ENCODE measurements at regions not wholly inside any gene's neighbourhood (a gene's known extent, or its start where the extent isn't known, plus 50 kb on each side); places are given as distances from the start of the nearest gene placed in this dataset.

- Histone ChIP-seq H3K36me3 (no peaks in the 10 kb centered on the region), H3K27me3 (no peaks in the 10 kb centered on the region), H3K4me1 (no peaks in the 10 kb centered on the region), H3K27ac (no peak overlapping the region), H3K9me3 (no peaks in the 10 kb centered on the region), H3K4me3 (no peak overlapping the region)
- 72 to 93% methylated on average over 3 of the region's 3 CpGs for WGBS, 2 donors (ENCODE audit: low coverage in 1 of 2)
- intact Hi-C loops (cut with DNase I; ENCODE audit: low total_unique reads), result no loop called here
- DNase-seq, result no peak
- no peak for TF ChIP-seq POLR2AphosphoS5 (IDR thresholded peaks at IDR 0.05)
- TF ChIP-seq EP300 (IDR thresholded peaks at IDR 0.05; ENCODE audit: low read depth), result no peak
- no peak for TF ChIP-seq CTCF (IDR thresholded peaks at IDR 0.05)
- TF ChIP-seq POLR2A (IDR thresholded peaks at IDR 0.05), result no peak
- in situ Hi-C loops (cut with MboI; ENCODE audit: low pct_ligation_motif_present in 1 of 4, low pct_unique_long_range_greater_than_20kb in 1 of 4, low sequenced_read_pairs in 3 of 4), result no loop called here
These were observed 1125.7 kb upstream of the GOT2 start for GRCh38 chr16:59859676-59860402.

DNA sequence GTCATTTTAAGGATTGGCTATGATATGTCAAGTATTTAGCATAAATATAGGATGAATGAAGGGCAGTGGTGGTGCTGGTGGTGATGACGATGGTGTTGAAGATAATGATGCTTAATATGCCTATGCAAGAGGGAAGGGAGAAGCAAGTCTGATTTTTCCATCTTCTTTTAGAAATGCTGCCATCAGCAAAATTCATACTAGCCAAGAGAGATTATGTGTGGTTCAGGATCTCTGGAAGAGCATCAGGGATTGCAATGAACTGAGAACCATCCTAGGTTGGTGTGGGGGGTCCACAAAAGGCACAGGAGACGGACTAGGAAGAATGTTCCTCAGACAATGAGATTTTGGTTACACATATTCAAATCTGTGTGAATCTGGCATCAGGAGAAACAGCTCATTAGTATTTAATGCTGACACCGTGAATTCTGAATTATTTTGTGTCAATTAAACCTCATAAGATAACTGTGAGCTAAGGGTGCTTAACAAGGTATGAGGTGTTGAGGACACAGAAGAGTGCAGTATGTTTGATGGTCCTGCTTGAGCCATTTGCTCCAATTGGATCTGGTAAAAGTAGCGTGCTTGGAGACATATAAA lies 1120.8 kb upstream of the GOT2 start:
- no peaks in the 10 kb centered on the region for H3K4me1 ChIP-seq
- no peak overlapping the region for H3K4me3 ChIP-seq
- H3K27me3 ChIP-seq, result no peaks in the 10 kb centered on the region
- H3K27ac ChIP-seq, result no peak overlapping the region
- DNase-seq, result no peak
- H3K36me3 ChIP-seq, result no peaks in the 10 kb centered on the region
- TF ChIP-seq CTCF (IDR thresholded peaks at IDR 0.05) (no peak), EP300 (IDR thresholded peaks at IDR 0.05; ENCODE audit: low read depth) (no peak), POLR2A (IDR thresholded peaks at IDR 0.05) (no peak), POLR2AphosphoS5 (IDR thresholded peaks at IDR 0.05) (no peak)
- intact Hi-C loops (cut with DNase I; ENCODE audit: low total_unique reads), result no loop called here
- H3K9me3 ChIP-seq, result no peaks in the 10 kb centered on the region
- in situ Hi-C loops (cut with MboI; ENCODE audit: low pct_ligation_motif_present in 1 of 4, low pct_unique_long_range_greater_than_20kb in 1 of 4, low sequenced_read_pairs in 3 of 4), result no loop called here
- 61 to 62% methylated on average over 4 of the region's 4 CpGs for WGBS, 2 donors (ENCODE audit: low coverage in 1 of 2)

DNA sequence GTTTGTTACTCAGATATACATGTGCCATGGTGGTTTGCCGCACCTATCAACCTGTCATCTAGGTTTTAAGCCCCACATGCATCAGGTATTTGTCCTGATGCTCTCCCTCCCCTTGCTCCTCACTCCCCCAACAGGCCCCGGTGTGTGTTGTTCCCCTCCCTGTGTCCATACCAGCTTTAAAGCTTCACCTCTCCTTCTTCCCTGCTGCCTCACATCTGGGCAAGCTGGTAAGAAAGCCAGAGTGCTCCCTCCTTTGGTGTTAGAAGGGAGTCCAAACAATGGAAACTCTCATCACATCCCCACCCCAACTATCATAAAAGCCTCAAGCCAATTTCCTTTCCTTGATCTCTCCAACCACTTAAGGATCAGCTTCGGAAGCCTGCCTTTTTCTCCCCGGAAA lies 1115.6 kb upstream of the GOT2 start:
- Histone ChIP-seq H3K4me1 (no peaks in the 10 kb centered on the region), H3K4me3 (no peak overlapping the region), H3K9me3 (no peaks in the 10 kb centered on the region), H3K27ac (no peak overlapping the region), H3K27me3 (no peaks in the 10 kb centered on the region), H3K36me3 (no peaks in the 10 kb centered on the region)
- intact Hi-C loops (cut with DNase I; ENCODE audit: low total_unique reads), result no loop called here
- no peak for DNase-seq
- in situ Hi-C loops (cut with MboI; ENCODE audit: low pct_ligation_motif_present in 1 of 4, low pct_unique_long_range_greater_than_20kb in 1 of 4, low sequenced_read_pairs in 3 of 4), result no loop called here
- TF ChIP-seq EP300 (IDR thresholded peaks at IDR 0.05; ENCODE audit: low read depth), result no peak
- no peak for TF ChIP-seq CTCF (IDR thresholded peaks at IDR 0.05)
- no peak for TF ChIP-seq POLR2AphosphoS5 (IDR thresholded peaks at IDR 0.05)
- no peak for TF ChIP-seq POLR2A (IDR thresholded peaks at IDR 0.05)
- 46 to 57% methylated on average over 4 of the region's 4 CpGs for WGBS, 2 donors (ENCODE audit: low coverage in 1 of 2)

DNA sequence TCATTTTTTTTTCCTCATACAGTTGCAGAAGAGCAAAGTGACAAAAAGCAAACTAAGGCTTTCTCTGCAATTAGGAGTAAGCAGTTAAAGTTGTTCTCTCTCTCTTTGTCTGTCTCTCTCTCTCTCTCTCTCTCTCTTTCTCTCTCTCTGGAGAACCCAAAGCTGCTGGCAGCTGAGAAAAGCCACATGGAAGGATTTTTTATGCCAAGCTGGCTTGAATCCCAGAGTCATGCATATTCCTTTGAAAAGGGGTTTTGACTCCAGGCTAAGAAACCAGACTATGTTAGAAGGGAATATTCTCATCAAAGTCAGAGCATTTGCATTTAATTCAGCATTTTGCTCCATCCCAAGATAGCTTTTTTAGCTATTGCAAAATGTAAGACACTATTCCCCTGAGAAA lies 1114.2 kb upstream of the GOT2 start:
- in situ Hi-C loops (cut with MboI; ENCODE audit: low pct_ligation_motif_present in 1 of 4, low pct_unique_long_range_greater_than_20kb in 1 of 4, low sequenced_read_pairs in 3 of 4), result no loop called here
- intact Hi-C loops (cut with DNase I; ENCODE audit: low total_unique reads), result no loop called here

More for the DNA sequence above, 1114.2 kb upstream of the GOT2 start:
- H3K4me1 ChIP-seq, result no peaks in the 10 kb centered on the region
- DNase-seq, result no peak
- H3K36me3 ChIP-seq, result no peaks in the 10 kb centered on the region
- H3K9me3 ChIP-seq, result no peaks in the 10 kb centered on the region
- no peak overlapping the region for H3K4me3 ChIP-seq
- TF ChIP-seq EP300 (IDR thresholded peaks at IDR 0.05; ENCODE audit: low read depth) (no peak), POLR2AphosphoS5 (IDR thresholded peaks at IDR 0.05) (no peak), CTCF (IDR thresholded peaks at IDR 0.05) (no peak), POLR2A (IDR thresholded peaks at IDR 0.05) (no peak)
- no peak overlapping the region for H3K27ac ChIP-seq
- H3K27me3 ChIP-seq, result no peaks in the 10 kb centered on the region
